ENCODE measurements at regions not wholly inside any gene's neighbourhood (a gene's known extent, or its start where the extent isn't known, plus 50 kb on each side); places are given as distances from the start of the nearest gene placed in this dataset.

GRCh38 chr1:114310695-114311271 lies 157.1 kb upstream of the SYT6 start:
- no peak for DNase-seq

- no peak for DNase-seq
These were observed 149.2 kb upstream of the SYT6 start for GRCh38 chr1:114302821-114303220.

DNA sequence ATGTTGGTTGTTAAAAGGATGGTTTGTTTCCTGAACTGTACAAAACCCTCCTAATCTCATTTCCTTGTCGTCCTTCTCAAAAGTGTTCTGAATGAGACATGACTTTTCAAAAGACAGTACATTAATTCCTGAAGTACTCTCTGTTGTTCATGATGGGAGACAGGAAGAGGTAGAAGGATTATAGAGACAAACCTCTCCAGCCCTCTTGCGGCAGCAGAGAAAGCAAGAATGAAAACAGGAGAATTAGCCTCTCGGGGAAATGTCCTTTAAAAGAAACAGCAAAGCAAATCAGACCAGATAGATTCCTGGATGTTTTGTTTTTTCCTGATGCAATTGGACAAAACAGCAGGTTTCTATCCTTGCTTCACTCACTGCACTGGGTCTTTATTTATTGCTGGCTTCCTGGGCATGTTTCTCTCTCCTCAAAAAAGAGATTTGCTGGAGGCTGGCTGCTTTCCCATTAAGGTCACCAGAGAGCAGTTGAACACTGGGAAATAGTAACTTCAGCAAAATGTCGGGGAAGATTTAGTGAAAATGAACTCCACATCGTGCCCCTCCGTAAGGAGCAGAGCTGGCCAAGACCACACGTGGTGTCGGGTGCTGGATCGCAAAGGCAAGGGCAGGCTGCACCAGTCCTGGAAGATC lies 145.8 kb upstream of the SYT6 start:
- DNase-seq, result no peak

DNA sequence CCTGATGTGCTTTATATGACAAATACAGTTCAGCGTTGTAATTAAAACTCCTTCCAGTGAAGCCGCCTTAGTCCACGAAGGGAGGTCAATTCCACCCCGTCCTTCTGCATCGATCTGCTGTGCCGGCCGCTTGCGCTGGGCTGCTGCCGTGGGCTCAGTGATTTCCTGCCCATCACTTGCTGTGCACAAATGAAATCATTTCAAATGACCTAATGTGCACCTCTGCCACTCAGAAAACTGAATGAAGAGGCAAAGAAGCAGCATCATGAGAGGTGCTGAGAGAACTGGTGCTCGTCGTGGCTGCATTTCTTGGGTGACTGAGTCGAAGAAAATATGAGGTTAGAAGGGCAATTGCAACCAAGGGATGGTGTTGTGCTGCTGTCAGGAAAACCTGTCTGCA lies 144.3 kb upstream of the SYT6 start:
- DNase-seq, result no peak

- no peak for DNase-seq
These were observed 142.7 kb upstream of the SYT6 start for GRCh38 chr1:114296413-114296812.

- DNase-seq, result no peak
These were observed 141.7 kb upstream of the SYT6 start for GRCh38 chr1:114295321-114295720.

- DNase-seq, result no peak
These were observed 139.2 kb upstream of the SYT6 start for GRCh38 chr1:114292835-114293234.

DNA sequence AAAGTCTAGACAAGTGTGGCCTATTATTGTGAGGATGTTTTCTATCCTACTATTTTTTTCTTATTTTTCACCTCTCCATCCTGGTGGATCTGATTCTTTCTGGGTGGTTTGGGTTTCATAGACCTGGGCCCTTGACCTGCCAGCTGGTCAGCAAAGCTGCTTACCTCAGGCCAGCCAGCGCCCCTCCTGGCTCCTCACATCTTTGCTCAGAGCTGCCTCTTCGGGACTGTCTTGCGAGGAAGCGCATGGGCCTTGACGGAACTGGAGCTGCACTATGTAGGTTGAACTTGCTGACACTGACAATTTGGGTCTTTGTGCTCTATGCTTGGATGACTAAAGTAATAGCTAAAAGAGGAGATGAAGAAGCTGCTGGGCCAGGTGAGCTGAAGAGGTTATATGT lies 138.5 kb upstream of the SYT6 start:
- DNase-seq, result no peak

- no peak for DNase-seq
These were observed 137.1 kb upstream of the SYT6 start for GRCh38 chr1:114290776-114291175.

DNA sequence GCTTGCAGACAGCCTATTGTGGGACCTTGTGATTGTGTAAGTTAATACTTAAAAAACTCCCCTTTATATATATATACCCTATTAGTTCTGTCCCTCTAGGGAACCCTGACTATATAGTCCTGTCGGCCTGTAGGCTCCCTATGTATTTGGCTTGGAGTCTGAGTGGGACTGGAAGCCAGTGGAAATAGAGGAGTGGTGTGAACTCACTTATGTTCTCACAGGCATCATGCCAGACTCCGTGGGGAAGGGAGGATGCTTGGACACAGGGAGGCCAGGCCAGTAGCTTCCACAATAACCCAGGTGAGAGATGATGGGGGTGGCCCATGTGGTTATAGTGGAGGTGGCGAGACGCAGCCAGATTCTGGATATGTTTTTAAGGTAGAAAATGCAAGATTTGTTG lies 136.7 kb upstream of the SYT6 start:
- DNase-seq, result no peak

DNA sequence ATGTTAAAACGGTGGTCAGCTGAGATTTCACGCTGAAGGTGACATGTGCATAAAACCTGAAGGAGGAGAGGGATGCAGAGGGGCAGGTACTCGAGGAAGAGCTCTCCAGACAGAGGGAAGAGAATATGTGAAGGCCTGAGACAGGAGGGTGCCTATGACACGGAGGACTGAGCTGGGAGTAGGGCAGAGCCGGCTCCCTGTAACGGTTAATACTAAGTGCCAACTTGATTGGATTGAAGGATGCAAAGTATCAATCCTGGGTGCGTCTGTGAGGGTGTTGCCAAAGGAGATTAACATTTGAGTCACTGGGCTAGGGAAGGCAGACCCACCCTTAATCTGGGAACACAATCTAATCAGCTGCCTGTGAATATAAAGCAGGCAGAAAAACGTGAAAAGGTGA lies 136.2 kb upstream of the SYT6 start:
- no peak for DNase-seq

- no peak for DNase-seq
These were observed 135.6 kb upstream of the SYT6 start for GRCh38 chr1:114289306-114289705.

DNA sequence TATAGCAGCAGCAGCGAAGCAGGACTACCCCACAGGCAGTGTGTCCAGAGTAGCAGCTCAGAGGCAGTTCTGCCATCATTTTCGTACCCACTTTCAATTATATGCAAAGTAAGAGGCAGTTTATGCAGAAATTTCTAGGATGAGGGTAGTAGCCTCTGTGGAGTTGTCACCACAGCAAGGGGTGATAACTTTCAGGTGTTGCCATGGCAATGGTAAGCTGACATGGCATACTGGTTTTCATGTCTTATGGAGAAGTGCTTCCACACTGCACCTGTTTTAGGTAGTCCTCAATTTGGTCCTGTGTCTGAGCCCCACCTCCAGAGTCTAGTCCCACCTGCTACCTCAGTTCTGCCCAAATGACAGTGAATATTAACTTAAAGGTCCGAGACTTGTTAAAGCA lies 133.3 kb upstream of the SYT6 start:
- DNase-seq, result no peak

- DNase-seq, result no peak
These were observed 132.5 kb upstream of the SYT6 start for GRCh38 chr1:114286179-114286578.

GRCh38 chr1:114282751-114283403 lies 129.2 kb upstream of the SYT6 start:
- DNase-seq, result peak; percentile 79

GRCh38 chr1:114278911-114279310 lies 125.2 kb upstream of the SYT6 start:
- no peak for DNase-seq

DNA sequence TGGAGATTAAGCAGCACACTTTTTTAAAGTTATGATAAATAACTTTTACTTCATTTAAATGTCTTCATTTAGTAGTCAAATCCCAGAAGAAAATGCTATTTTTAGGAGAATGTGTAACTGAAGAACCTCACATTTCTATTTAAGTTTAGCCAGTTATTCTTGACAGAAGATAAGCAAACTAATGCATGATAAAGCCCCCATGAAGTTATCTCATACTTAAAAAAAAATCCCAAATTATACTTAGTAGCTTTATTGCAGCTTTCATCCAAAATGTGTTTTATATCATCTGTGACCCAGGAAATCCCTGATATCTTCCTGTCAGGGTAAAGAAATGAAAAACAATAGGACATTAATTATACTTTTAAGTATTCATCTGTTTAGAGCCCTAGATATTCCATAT lies 124.8 kb upstream of the SYT6 start:
- no peak for DNase-seq

DNA sequence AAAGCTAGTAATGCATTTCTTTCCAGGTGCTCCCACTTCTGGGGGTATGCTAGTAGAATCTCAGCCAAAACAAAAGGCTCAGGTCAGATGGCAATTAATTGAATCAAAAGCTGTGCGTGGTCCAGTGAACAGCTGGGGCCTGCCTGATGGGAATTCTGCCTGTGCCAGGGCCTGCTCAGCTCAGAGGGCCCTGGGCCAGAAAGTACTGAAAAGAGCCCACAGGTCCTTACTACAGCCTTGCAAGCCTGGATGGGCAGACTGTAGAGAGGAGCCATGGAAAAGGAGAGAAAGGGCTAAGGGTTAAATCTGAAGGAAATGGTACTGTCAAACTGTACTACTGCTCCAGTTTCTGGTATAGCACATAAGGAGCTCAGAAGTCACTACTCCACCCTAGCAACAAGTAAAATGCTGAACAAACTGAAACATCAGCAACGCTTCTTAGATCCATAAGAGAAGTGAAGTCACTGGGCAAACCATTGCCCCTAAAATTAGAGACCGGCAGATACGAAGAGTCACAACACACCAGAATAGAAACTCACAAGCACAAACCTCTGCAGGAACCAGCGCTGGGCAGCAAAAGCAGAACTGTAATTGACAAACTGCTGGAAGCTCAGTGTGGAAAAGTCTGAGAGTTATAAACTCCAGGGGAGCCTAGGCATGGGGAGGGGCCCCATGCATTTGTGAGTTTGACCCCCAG lies 121.1 kb upstream of the SYT6 start:
- DNase-seq, result no peak

GRCh38 chr1:114272593-114272992 lies 118.9 kb upstream of the SYT6 start:
- DNase-seq, result no peak

DNA sequence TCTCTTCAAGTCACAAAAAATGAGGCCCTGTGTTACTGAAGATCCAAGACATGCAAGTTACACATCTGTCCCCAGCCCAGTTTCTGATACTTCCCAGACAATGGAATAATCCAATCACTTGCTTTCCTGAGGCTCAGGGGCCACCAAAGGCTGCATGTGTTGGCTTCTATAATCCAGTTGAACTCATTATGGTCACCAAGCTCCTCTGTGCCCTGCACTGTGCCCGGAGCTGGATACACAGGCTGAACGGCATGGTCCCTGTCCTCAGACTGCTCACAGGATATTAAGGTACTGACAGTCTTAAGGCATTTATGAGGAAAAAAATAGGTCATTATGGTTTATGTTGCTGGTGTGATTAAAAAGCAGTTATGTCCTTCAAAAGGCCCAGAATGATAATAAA lies 117.0 kb upstream of the SYT6 start:
- no peak for DNase-seq

DNA sequence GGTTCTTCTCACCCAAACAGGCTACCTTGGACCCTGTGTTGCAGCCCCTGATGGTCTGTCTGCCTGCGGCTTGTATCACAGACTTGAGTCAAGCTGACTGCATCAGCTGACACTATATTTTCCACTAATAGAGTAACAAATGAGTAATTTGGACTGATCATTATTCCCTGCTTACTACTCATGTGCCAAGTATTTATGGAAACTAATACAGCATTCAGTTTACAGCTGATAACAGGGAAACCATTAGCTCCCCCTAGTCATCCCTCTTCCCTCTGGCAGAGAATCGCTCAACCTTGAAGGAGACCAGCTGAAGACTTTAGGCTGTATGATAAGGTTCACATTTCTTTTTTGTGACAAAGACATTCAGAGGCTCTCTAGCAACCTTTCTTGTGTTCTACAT lies 116.6 kb upstream of the SYT6 start:
- DNase-seq, result no peak

DNA sequence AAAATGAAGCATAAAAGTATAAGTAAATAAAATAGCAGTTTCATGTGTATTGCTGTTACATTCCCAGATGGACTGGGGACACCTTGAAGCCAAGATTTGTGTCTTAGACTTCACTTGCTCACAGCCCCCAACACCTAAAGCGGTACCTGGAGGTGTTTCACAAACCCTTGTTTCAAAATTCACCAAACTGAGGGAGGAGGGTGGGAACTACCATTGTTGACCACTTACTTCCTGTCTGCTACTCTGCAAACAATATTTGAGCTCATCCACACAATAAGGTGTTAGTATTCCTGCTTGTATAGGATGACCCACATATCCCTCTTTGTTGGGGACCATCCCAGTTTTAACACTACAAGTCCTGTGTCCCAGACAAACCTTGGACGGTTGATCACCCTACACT lies 115.9 kb upstream of the SYT6 start:
- DNase-seq, result no peak

- DNase-seq, result no peak
These were observed 109.7 kb upstream of the SYT6 start for GRCh38 chr1:114263343-114263742.

- no peak for DNase-seq
These were observed 108.7 kb upstream of the SYT6 start for GRCh38 chr1:114262337-114262736.

Data from CD4-positive, alpha-beta T cell treated with Interferon gamma for 1 hour (primary cell).